ENCODE measurements at regions not wholly inside any gene's neighbourhood (a gene's known extent, or its start where the extent isn't known, plus 50 kb on each side); places are given as distances from the start of the nearest gene placed in this dataset.

DNA sequence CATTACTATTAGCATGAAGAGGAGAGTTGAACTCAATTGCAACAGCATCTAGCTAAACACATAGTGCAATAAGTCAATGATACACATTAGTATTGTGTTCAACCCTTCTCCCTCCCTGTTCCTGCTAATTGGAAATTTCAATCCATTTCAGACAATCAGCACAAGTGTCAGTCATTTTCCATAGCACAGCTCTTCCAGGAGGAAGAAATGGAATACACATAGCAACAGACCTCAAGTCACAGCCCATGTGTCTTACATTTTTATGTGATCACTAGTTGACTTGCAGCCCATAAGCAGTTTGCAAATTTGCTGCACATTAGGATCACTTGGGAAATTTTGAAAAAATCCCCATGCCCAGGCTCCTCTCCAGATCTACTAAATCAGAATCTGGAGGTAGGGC, 636.9 kb downstream of the TLE4 start:
- DNase-seq (no peak), FAIRE-seq (no peak)
- Histone ChIP-seq H3K27ac (ENCODE audit: low read depth in 1 of 3, low read length in 2 of 3) (no peak overlapping the region), H3K4me3 (ENCODE audit: low read depth in 1 of 3, low read length in 3 of 3) (no peak overlapping the region), H3K9me3 (ENCODE audit: control insufficient read depth in 2 of 2, insufficient read depth in 1 of 2, low read depth in 1 of 2, low read length in 1 of 2) (peaks cover under 1 to 26% of the 10 kb centered on the region in 2 donors), H3K27me3 (ENCODE audit: control insufficient read depth in 3 of 3, insufficient read depth in 3 of 3, low read length in 3 of 3) (peaks cover 0 to 2% (median 0%) of the 10 kb centered on the region in 3 donors), H3K36me3 (ENCODE audit: control insufficient read depth in 3 of 3, insufficient read depth in 2 of 3, low read depth in 1 of 3, low read length in 3 of 3) (no peaks in the 10 kb centered on the region), H3K4me1 (ENCODE audit: control insufficient read depth in 3 of 3, insufficient read depth in 2 of 3, low read depth in 1 of 3, low read length in 2 of 3) (no peaks in the 10 kb centered on the region)

DNA sequence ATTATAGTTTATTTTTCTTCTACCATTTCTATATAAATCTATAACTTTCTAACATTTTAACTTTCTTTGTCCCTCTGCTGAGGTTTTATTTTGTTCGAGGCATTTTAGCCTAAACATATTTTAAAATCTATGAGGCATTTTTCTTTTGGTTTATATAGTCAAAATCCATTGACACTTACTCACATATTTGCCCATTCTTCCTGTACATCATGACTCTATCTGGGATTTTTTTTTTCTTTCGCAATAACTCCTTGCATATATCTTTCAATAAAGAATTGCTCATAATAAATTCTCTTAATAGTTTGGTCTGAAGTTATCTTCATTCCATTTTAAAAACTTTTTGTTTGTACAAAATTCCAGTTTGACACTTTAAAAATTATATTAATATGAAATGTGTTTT, 632.3 kb downstream of the TLE4 start:
- Histone ChIP-seq H3K27ac (ENCODE audit: low read depth in 1 of 3, low read length in 2 of 3) (no peak overlapping the region), H3K36me3 (ENCODE audit: control insufficient read depth in 3 of 3, insufficient read depth in 2 of 3, low read depth in 1 of 3, low read length in 3 of 3) (no peaks in the 10 kb centered on the region), H3K27me3 (ENCODE audit: control insufficient read depth in 3 of 3, insufficient read depth in 3 of 3, low read length in 3 of 3) (no peaks in the 10 kb centered on the region), H3K4me3 (ENCODE audit: low read depth in 1 of 3, low read length in 3 of 3) (no peak overlapping the region), H3K9me3 (ENCODE audit: control insufficient read depth in 2 of 2, insufficient read depth in 1 of 2, low read depth in 1 of 2, low read length in 1 of 2) (no peaks in the 10 kb centered on the region), H3K4me1 (ENCODE audit: control insufficient read depth in 3 of 3, insufficient read depth in 2 of 3, low read depth in 1 of 3, low read length in 2 of 3) (no peaks in the 10 kb centered on the region)
- FAIRE-seq (no peak), DNase-seq (no peak)
- 77 to 89% (median 81%) methylated on average over 2 of the region's 2 CpGs for WGBS, 3 donors

DNA sequence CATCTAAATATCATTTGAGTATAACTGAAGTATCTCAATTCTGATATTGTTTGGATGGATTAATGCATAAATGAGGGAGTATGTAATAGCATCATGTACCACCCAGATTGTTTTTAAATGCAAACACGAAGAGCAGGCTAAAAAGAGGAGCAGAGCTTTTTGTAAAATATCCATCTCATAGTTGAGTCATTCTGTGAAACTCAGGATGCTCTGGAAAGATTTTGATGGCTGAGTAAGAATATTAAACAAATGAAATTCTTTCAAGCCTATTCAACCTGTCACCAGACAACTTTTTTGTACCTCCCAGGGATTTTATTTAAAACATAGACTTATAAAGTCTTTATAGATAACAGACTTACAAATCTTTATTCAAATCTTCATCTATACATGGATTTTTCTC, 625.9 kb downstream of the TLE4 start:
- Histone ChIP-seq H3K27me3 (ENCODE audit: control insufficient read depth in 3 of 3, insufficient read depth in 3 of 3, low read length in 3 of 3) (no peaks in the 10 kb centered on the region), H3K4me3 (ENCODE audit: low read depth in 1 of 3, low read length in 3 of 3) (no peak overlapping the region), H3K4me1 (ENCODE audit: control insufficient read depth in 3 of 3, insufficient read depth in 2 of 3, low read depth in 1 of 3, low read length in 2 of 3) (no peaks in the 10 kb centered on the region), H3K27ac (ENCODE audit: low read depth in 1 of 3, low read length in 2 of 3) (no peak overlapping the region), H3K9me3 (ENCODE audit: control insufficient read depth in 2 of 2, insufficient read depth in 1 of 2, low read depth in 1 of 2, low read length in 1 of 2) (no peaks in the 10 kb centered on the region), H3K36me3 (ENCODE audit: control insufficient read depth in 3 of 3, insufficient read depth in 2 of 3, low read depth in 1 of 3, low read length in 3 of 3) (no peaks in the 10 kb centered on the region)
- FAIRE-seq (no peak), DNase-seq (no peak)
- 53 to 57% (median 57%) methylated on average over 1 of the region's 1 CpG for WGBS, 3 donors

DNA sequence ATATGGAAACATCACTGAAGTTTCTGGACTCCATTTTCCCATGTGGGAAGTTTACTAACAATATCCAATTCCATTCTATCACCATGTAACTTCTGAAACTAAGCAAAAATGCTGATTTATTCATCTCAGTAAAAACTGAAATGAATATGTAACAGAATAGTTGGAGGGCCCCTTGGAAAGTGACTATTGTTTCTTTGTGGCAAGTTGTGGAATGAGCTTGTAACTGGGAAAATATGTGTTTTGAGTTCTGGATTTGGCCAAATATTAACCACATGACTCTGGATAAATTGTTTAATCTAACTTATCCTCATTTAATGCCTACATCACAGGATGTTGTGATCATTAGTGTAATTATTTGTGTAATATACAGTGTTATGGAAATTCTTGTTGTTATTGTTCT, 619.3 kb downstream of the TLE4 start:
- Histone ChIP-seq H3K36me3 (ENCODE audit: control insufficient read depth in 3 of 3, insufficient read depth in 2 of 3, low read depth in 1 of 3, low read length in 3 of 3) (no peaks in the 10 kb centered on the region), H3K27me3 (ENCODE audit: control insufficient read depth in 3 of 3, insufficient read depth in 3 of 3, low read length in 3 of 3) (no peaks in the 10 kb centered on the region), H3K4me3 (ENCODE audit: low read depth in 1 of 3, low read length in 3 of 3) (no peak overlapping the region), H3K4me1 (ENCODE audit: control insufficient read depth in 3 of 3, insufficient read depth in 2 of 3, low read depth in 1 of 3, low read length in 2 of 3) (no peaks in the 10 kb centered on the region), H3K27ac (ENCODE audit: low read depth in 1 of 3, low read length in 2 of 3) (no peak overlapping the region), H3K9me3 (ENCODE audit: control insufficient read depth in 2 of 2, insufficient read depth in 1 of 2, low read depth in 1 of 2, low read length in 1 of 2) (no peaks in the 10 kb centered on the region)
- no peak for FAIRE-seq
- DNase-seq: no peak

DNA sequence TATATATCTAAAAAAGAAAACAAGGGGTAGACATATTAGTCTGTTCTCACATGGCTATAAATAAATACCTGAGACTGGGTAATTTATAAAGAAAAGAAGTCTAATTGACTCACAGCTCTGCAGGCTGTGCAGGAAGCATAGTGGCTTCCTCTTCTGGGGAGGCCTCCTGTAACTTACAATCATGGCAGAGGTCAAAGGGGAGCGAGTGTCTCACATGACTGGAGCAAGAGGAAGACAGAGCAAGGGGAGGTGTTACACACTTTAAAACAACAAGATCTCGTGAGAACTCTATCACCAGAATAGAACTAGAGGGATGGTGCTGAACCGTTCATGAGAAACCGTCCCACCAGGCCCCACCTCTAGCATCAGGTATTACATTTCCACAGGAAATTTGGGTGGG, 616.8 kb downstream of the TLE4 start:
- H3K4me3 ChIP-seq (ENCODE audit: low read depth in 1 of 3, low read length in 3 of 3): no peak overlapping the region
- H3K4me1 ChIP-seq (ENCODE audit: control insufficient read depth in 3 of 3, insufficient read depth in 2 of 3, low read depth in 1 of 3, low read length in 2 of 3): no peaks in the 10 kb centered on the region
- H3K9me3 ChIP-seq (ENCODE audit: control insufficient read depth in 2 of 2, insufficient read depth in 1 of 2, low read depth in 1 of 2, low read length in 1 of 2): no peaks in the 10 kb centered on the region
- no peaks in the 10 kb centered on the region for H3K36me3 ChIP-seq (ENCODE audit: control insufficient read depth in 3 of 3, insufficient read depth in 2 of 3, low read depth in 1 of 3, low read length in 3 of 3)
- no peak for FAIRE-seq
- H3K27ac ChIP-seq (ENCODE audit: low read depth in 1 of 3, low read length in 2 of 3): no peak overlapping the region
- DNase-seq: no peak
- no peaks in the 10 kb centered on the region for H3K27me3 ChIP-seq (ENCODE audit: control insufficient read depth in 3 of 3, insufficient read depth in 3 of 3, low read length in 3 of 3)
- 74 to 80% (median 79%) methylated on average over 4 of the region's 4 CpGs for WGBS, 3 donors

DNA sequence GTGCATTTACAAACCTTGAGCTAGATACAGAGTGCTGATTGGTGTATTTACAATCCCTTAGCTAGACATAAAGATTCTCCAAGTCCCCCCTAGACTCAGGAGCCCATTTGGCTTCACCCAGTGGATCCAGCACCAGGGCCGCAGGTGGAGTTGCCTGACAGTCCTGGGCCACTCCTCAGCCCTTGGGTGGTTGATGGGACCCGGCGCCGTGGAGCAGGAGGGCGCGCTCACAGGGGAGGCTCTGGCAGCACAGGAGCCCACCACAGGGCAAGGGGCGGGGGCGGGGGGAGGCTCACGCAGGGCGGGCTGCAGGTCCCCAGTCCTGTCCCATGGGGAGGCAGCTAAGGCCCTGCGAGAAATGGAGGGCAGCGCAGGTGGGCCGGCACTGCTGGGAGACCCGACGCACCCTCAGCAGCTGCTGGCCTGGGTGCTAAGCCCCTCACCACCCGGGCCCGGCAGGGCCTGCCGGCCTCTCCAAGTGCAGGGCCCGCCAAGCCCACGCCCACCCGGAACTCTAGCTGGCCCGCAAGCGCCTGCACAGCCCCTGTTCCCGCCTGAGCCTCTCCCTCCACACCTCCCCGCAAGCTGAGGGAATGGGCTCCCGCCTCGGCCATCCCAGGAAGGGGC, 613.5 kb downstream of the TLE4 start:
- no peak for DNase-seq
- Histone ChIP-seq H3K4me1 (ENCODE audit: control insufficient read depth in 3 of 3, insufficient read depth in 2 of 3, low read depth in 1 of 3, low read length in 2 of 3) (no peaks in the 10 kb centered on the region), H3K27me3 (ENCODE audit: control insufficient read depth in 3 of 3, insufficient read depth in 3 of 3, low read length in 3 of 3) (no peaks in the 10 kb centered on the region), H3K27ac (ENCODE audit: low read depth in 1 of 3, low read length in 2 of 3) (no peak overlapping the region), H3K4me3 (ENCODE audit: low read depth in 1 of 3, low read length in 3 of 3) (no peak overlapping the region), H3K9me3 (ENCODE audit: control insufficient read depth in 2 of 2, insufficient read depth in 1 of 2, low read depth in 1 of 2, low read length in 1 of 2) (peaks cover 0 to 6% of the 10 kb centered on the region in 2 donors), H3K36me3 (ENCODE audit: control insufficient read depth in 3 of 3, insufficient read depth in 2 of 3, low read depth in 1 of 3, low read length in 3 of 3) (no peaks in the 10 kb centered on the region)
- WGBS, 3 donors: 95 to 97% (median 96%) methylated on average over 16 to 27 of the region's 27 CpGs
- no peak for FAIRE-seq

DNA sequence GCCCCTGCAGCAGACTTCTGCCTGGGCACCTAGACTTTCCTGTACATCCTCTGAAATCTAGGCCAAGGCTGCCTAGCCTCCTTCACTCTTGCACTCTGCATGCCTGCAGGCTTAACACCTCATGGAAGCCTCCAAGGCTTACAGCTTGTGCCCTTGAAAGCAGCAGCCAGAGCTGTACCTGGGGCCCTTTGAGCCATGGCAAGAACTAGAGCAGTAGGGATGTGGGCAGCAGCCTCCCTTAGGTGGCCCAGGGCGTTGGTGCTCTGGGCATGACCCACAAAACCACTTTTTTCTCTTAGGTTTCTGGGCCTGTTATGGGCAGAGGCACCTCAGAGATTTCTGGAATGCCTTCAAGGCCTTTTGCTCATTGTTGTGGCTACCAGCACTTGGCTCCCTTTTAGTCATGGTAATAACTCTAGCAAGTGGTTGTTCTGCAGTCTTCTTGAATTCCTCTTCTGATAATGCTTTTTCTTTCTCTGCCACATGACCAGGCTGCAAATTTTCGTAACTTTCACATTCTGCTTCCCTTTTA, 606.2 kb downstream of the TLE4 start:
- Histone ChIP-seq H3K27ac (ENCODE audit: low read depth in 1 of 3, low read length in 2 of 3) (no peak overlapping the region), H3K36me3 (ENCODE audit: control insufficient read depth in 3 of 3, insufficient read depth in 2 of 3, low read depth in 1 of 3, low read length in 3 of 3) (no peaks in the 10 kb centered on the region), H3K9me3 (ENCODE audit: control insufficient read depth in 2 of 2, insufficient read depth in 1 of 2, low read depth in 1 of 2, low read length in 1 of 2) (peaks cover 0 to 9% of the 10 kb centered on the region in 2 donors), H3K4me3 (ENCODE audit: low read depth in 1 of 3, low read length in 3 of 3) (no peak overlapping the region), H3K27me3 (ENCODE audit: control insufficient read depth in 3 of 3, insufficient read depth in 3 of 3, low read length in 3 of 3) (no peaks in the 10 kb centered on the region), H3K4me1 (ENCODE audit: control insufficient read depth in 3 of 3, insufficient read depth in 2 of 3, low read depth in 1 of 3, low read length in 2 of 3) (no peaks in the 10 kb centered on the region)
- FAIRE-seq (no peak), DNase-seq (no peak)
- WGBS, 3 donors: 31 to 62% (median 32%) methylated on average over 2 of the region's 2 CpGs

DNA sequence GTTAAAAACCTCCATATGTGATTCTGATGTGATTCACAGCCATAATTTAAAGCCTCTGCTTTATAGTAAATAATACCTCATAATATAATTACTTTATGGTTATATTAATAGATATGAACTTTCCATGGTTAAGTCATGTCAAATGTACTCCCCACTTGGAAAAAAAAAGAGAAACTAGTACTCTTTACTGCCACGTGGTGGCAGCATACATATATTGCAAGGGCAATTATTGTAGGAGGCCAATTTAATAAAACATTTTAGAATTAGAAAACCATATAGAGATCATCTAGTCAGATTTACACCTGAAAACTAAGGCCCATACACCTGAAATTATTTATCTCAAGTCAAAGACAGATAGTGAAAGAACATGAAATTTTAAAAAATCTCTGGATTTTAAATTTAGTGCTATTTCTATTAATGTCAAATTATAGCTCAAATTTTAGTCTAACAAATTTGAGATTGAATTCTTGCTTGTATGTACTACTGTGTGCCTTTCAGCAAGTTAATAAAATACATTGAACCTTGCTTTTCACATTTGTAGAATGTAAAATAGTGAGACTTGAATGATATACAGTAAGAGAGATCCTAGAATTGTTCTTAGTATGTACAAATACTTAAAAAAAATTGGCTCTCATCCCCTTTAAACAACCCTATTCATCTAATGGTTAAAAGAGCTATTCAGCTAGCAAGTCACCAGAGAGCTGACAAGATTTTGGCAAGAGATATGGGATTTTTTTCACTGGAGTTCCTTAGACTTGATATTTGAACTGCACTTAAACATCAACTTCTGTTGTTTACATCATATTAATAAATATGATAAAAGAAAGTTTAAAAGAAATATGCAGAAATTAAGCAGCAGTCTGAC, 603.8 kb downstream of the TLE4 start:
- DNase-seq (peak; percentile 24 to 42), FAIRE-seq (peak; percentile 55)
- Histone ChIP-seq H3K9me3 (ENCODE audit: control insufficient read depth in 2 of 2, insufficient read depth in 1 of 2, low read depth in 1 of 2, low read length in 1 of 2) (peaks cover 0 to 6% of the 10 kb centered on the region in 2 donors), H3K27ac (ENCODE audit: low read depth in 1 of 3, low read length in 2 of 3) (no peak overlapping the region), H3K4me1 (ENCODE audit: control insufficient read depth in 3 of 3, insufficient read depth in 2 of 3, low read depth in 1 of 3, low read length in 2 of 3) (no peaks in the 10 kb centered on the region), H3K27me3 (ENCODE audit: control insufficient read depth in 3 of 3, insufficient read depth in 3 of 3, low read length in 3 of 3) (no peaks in the 10 kb centered on the region), H3K36me3 (ENCODE audit: control insufficient read depth in 3 of 3, insufficient read depth in 2 of 3, low read depth in 1 of 3, low read length in 3 of 3) (no peaks in the 10 kb centered on the region), H3K4me3 (ENCODE audit: low read depth in 1 of 3, low read length in 3 of 3) (no peak overlapping the region)
- 0 to 3% (median 3%) methylated on average over 1 of the region's 1 CpG for WGBS, 3 donors
